ENCODE measurements at regions not wholly inside any gene's neighbourhood (a gene's known extent, or its start where the extent isn't known, plus 50 kb on each side); places are given as distances from the start of the nearest gene placed in this dataset.

GRCh38 chr2:66377832-66378231 is 57.1 kb upstream of the MEIS1 start:
- TF ChIP-seq CTCF (IDR thresholded peaks at IDR 0.05): no peak
- no peak for TF ChIP-seq POLR2AphosphoS5 (IDR thresholded peaks at IDR 0.05; ENCODE audit: low read depth, low read length)
- TF ChIP-seq SIN3A (IDR thresholded peaks at IDR 0.05; ENCODE audit: borderline replicate concordance, insufficient read depth, low read depth, low read length): no peak
- TF ChIP-seq, protein P1, sequence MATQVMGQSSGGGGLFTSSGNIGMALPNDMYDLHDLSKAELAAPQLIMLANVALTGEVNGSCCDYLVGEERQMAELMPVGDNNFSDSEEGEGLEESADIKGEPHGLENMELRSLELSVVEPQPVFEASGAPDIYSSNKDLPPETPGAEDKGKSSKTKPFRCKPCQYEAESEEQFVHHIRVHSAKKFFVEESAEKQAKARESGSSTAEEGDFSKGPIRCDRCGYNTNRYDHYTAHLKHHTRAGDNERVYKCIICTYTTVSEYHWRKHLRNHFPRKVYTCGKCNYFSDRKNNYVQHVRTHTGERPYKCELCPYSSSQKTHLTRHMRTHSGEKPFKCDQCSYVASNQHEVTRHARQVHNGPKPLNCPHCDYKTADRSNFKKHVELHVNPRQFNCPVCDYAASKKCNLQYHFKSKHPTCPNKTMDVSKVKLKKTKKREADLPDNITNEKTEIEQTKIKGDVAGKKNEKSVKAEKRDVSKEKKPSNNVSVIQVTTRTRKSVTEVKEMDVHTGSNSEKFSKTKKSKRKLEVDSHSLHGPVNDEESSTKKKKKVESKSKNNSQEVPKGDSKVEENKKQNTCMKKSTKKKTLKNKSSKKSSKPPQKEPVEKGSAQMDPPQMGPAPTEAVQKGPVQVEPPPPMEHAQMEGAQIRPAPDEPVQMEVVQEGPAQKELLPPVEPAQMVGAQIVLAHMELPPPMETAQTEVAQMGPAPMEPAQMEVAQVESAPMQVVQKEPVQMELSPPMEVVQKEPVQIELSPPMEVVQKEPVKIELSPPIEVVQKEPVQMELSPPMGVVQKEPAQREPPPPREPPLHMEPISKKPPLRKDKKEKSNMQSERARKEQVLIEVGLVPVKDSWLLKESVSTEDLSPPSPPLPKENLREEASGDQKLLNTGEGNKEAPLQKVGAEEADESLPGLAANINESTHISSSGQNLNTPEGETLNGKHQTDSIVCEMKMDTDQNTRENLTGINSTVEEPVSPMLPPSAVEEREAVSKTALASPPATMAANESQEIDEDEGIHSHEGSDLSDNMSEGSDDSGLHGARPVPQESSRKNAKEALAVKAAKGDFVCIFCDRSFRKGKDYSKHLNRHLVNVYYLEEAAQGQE (IDR thresholded peaks at IDR 0.05; ENCODE audit: insufficient read depth in 1 of 2, low read depth in 2 of 2, low read length in 1 of 2): no peak
- no peak for TF ChIP-seq TCF7L2 (IDR thresholded peaks at IDR 0.05; ENCODE audit: low read depth, low read length)

Measured in Panc1 (cell line).